GM21515 (cell line): ENCODE measurements at regions not wholly inside any gene's neighbourhood (a gene's known extent, or its start where the extent isn't known, plus 50 kb on each side); places are given as distances from the start of the nearest gene placed in this dataset.
A peak's percentile ranks its signal among the peaks of the same experiment; 100 is the strongest.

Experiments used
- ATAC-seq: cut with Tn5 transposase; IDR thresholded peaks from one replicate; pipeline ENCODE4 v1.9.1; 2021; ENCODE audit not compliant: unreplicated experiment

DNA sequence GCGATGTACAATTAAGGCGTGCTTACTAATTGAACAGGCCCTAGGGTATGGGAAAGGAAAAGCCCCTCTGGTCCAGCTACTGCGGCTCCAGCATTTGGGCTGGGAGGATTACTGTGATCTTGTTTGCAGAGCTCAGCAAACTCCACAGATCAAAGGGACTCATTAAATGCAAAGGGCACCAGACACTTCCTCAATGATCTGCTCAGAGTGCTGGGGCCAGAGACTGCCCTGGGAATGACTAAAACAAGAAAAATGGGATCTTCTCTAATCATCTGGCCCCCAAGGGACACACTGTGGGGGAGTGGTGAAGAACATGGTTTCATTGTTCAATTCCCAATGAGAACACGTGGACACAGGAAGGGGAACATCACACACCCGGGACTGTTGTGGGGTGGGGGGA is 85.0 kb downstream of the MARCHF4 start:
- ATAC-seq, result no peak

DNA sequence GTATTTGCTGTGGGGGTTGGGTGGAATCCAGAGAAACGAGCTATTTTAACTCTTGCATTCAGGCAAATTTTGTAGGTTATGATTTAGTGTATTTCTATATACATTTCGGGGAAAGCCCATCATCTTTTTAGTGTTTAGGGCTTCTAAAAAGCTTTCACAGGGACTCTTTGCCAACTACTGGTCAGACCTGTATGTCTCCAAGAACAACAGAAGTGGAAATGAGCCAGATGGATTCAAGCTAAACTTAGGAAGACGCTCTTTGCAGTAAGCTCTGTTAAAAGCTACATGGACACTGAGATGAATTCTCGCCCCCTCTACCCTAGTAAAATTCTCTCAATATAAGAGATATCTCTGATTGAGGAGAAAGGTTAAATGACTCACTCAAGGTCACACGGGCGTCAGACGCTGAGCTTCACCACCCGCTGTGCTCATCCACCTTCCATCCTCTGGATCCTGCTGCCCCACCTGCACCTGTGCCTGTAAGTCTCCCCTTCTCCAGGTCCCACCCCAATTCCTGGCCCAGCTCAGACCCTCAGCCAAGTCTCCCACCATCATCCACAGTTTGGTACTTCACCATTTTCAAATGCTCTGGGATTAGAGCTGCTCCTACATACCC is 85.6 kb downstream of the MARCHF4 start:
- no peak for ATAC-seq

DNA sequence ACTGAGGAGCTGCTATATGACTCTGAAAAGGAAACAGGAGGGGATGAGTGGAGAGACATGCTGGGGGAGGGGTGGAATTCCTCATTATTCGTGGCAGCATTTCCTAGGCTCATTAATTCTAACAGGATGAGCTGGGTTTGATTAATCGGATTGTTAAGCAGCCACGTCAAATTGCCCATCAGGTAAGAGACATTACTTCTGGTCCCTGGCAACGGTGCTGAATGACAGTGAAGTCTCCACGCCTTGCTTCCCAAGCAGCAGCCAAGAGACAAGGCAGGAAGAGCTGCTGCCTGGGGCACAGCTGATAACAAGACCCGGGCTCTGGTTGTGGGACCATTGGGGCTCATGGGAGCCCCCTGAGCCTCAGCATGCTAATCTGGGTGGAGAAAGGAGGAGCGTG is 86.6 kb downstream of the MARCHF4 start:
- ATAC-seq, result no peak

- no peak for ATAC-seq
These were observed 87.6 kb downstream of the MARCHF4 start for GRCh38 chr2:216284708-216285107.

DNA sequence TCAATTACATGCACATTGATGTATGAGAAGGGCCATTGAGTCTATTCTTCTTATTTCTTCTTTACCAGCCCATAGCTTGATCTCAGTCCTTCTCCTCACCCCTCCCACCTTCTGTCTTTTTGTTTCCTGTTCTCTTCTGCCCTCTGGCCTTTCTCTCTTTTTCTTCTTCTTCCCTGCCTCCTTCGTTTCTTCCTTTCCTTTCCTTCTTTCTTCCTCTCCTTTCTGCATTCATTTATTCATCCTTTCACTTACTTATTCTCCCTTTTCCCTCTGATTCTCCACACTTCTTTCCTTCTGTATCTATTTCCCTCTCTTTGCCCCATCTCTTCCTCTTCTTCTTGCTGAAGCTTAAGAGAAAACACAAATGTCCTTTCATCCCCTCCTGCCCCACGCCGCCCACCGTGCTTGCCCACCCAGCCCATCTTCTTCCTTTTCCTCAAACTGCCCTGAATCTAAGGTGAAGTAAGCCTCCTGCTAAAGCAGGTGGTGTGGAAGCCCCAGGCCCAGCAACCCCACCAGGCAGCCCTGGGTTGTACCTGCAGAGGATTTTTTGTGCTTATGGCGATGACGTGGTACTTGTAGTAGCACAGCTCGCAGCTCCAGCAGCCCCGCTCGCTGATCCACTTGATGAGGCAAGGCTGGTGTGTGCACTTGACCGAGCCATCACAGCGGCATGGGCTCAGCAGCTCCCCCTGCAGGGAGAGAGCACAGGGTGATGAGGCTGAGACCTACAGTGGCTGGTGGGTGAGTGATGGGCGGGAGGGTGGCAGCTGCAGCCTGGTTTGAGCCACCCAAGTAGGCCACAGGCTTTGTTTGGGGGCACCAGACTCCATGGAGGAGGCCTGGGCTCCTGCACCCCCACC is 89.0 kb downstream of the MARCHF4 start:
- ATAC-seq, result peak; percentile 61

DNA sequence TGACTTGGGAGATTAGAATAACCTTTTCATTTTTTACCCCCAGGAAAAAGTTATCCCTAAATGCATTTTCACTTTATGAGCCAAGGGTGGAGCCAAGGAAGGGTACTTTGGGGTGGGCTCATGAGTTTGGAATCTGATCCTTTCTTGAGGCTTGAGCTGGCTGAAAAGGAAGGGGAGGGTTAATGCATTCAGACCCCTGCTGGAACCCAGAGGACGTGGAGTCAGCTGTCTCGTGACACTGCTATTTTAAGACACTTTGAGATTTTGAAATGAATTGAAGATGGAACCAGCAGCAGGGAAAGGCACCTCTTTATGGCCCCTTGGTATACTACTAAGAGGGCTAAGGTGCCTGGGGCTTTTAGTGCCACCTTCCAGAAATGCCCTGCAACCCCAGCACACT is 90.4 kb downstream of the MARCHF4 start:
- no peak for ATAC-seq

GRCh38 chr2:216281316-216281715 is 91.0 kb downstream of the MARCHF4 start:
- ATAC-seq, result no peak

DNA sequence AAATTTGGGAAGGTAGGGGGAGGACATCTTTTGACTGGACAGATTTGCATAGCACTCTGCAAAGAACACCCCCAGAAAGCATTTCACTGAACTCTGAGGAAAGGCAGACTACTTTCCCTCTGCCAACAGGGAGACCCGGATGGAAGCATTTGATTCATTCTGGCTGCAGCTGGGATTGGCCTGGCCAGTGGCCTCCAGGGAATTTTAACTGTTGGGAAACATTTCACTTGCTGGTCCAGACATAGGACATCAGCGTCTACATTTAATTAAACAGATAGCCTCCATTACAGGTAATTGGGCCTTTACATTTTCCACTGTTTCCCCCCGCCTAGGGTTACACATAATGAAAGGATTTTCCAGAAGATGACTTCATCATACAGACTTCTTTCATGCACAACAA is 92.8 kb downstream of the MARCHF4 start:
- ATAC-seq, result no peak

DNA sequence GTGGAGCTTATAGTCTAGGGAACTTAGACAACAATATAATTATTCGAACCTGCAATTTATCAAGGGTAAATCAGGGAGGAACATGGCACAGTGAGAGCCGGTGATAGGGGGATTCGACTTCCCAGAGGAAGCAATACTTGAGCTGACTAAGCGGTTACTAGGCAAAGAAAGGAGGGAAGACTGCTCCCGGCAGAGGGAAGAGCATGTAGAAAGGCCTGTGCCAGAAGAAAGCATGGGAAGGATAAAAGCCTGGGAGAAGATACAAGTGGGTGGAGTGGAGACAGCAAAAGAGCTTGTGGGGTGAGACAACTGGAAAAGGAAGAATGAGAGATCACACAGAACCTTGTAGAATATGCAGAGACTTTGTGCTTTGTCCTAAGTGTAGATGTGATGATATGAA is 93.3 kb downstream of the MARCHF4 start:
- no peak for ATAC-seq

DNA sequence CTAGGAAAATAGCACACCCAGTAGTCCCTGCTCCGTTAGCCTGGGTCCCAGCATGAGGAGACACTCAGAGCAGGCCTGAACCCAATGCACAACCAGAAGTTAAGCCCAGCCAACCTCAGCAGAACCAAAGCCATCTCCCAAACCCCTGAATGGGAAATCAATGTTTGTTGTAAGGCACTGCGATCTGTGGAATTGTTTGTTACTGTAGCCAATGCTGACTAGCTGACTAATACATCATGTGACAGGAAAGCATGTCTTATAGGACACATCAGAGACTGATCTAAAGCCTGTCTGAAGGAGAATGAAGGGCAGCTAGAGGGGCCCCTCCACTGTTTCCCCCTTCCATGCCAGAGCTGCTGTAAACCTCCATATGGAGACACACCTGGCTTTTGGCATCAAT is 96.4 kb downstream of the MARCHF4 start:
- ATAC-seq, result no peak

GRCh38 chr2:216274194-216274840 is 98.0 kb downstream of the MARCHF4 start:
- ATAC-seq, result no peak

GRCh38 chr2:216261042-216261537 is 111.2 kb downstream of the MARCHF4 start:
- ATAC-seq, result no peak

GRCh38 chr2:216260629-216261028 is 111.7 kb downstream of the MARCHF4 start:
- no peak for ATAC-seq

DNA sequence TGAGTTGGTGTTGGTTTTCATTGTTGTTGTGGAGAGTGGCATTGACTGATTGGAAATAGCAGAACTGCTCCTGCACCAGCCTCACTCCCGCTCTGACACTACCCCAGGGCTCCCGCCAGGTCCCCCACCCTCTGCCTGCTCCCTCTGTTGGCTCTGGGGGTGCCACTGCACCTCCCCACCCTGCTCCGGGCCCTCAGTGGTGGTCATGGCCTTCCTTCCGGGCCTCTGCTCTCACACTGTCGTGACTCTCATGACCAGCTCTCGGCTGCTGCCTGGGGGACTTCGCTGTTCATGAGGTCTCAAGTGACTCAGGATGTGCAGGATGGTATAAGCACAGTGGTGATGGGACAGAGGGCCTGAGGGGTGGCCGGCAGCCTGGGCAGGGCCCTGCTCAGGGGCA is 113.2 kb downstream of the MARCHF4 start:
- ATAC-seq, result no peak

GRCh38 chr2:216257089-216257488 is 115.2 kb downstream of the MARCHF4 start:
- no peak for ATAC-seq
